Panc1 (cell line): ENCODE measurements at regions not wholly inside any gene's neighbourhood (a gene's known extent, or its start where the extent isn't known, plus 50 kb on each side); places are given as distances from the start of the nearest gene placed in this dataset.

Source experiments
- ATAC-seq: fragments of 200-7000 bp; cut with Tn5 transposase; 2 replicates; pipeline ENCODE4 v1.9.1; 2020; ENCODE audit warnings: mild to moderate bottlenecking, moderate library complexity
- BruUV-seq: library from RNA; stranded (reverse); fragments of 400-500 nt; replicated peaks from 2 replicates; lab custom pipeline; 2021; lab: Mats Ljungman, UMichigan
- CTCF ChIA-PET: fragments of 300-600 bp; sonication (Branson Sonifier 250); formaldehyde crosslinking; loops from one replicate; lab custom pipeline; 2022; ENCODE audit warnings: antibody characterized with exemption; lab: Charles Lee
- POLR2A ChIA-PET: fragments of 300-600 bp; sonication (Branson Sonifier 250); formaldehyde crosslinking; loops from one replicate; lab custom pipeline; 2022; ENCODE audit warnings: antibody characterized with exemption; lab: Charles Lee
- DNase-seq: peaks from one replicate; pipeline ENCODE4 v3.0.0-alpha.2; 2010; ENCODE audit warnings: low read depth, low spot score
- H3K27ac ChIP-seq: 2 replicates; pipeline ENCODE4 v1.5.1; 2011; ENCODE audit warnings: mild to moderate bottlenecking, low read length, inconsistent platforms
- H3K27me3 ChIP-seq: fragments of 200-500 bp; sonication (Bioruptor generic); 2 replicates; pipeline ENCODE4 v1.6.0; 2014; ENCODE audit warnings: low read length, inconsistent platforms; ENCODE audit not compliant: control insufficient read depth, insufficient read depth
- H3K36me3 ChIP-seq: fragments of 200-500 bp; sonication (Bioruptor generic); 2 replicates; pipeline ENCODE4 v1.5.1; 2014; ENCODE audit warnings: inconsistent platforms, mild to moderate bottlenecking, low read length, moderate library complexity; ENCODE audit not compliant: control insufficient read depth, insufficient read depth
- H3K4me1 ChIP-seq: 2 replicates; pipeline ENCODE4 v1.5.1; 2011; ENCODE audit warnings: inconsistent platforms, mild to moderate bottlenecking, low read length, moderate library complexity; ENCODE audit not compliant: control insufficient read depth, insufficient read depth
- H3K4me3 ChIP-seq, 2 experiments: 2 replicates each; pipeline ENCODE4 v1.5.1; 2011 to 2012; ENCODE audit warnings: low read depth in 2 of 2, low read length in 2 of 2, mild to moderate bottlenecking in 2 of 2, inconsistent platforms in 1 of 2, moderate library complexity in 1 of 2
- H3K9me3 ChIP-seq: fragments of 200-500 bp; sonication (Bioruptor generic); 2 replicates; pipeline ENCODE4 v1.5.1; 2014; ENCODE audit warnings: low read depth, mild to moderate bottlenecking, inconsistent platforms, low read length, moderate library complexity; ENCODE audit not compliant: control insufficient read depth, insufficient read depth
- CTCF ChIP-seq: fragments of 450-650 bp; IDR thresholded peaks from 2 replicates; pipeline ENCODE4 v1.5.1; 2017; ENCODE audit warnings: mild to moderate bottlenecking
- POLR2AphosphoS5 ChIP-seq: IDR thresholded peaks from 2 replicates; pipeline ENCODE4 v1.6.1; 2012; ENCODE audit warnings: mild to moderate bottlenecking, low read depth, low read length, moderate library complexity
- SIN3A ChIP-seq: IDR thresholded peaks from 2 replicates; pipeline ENCODE4 v1.6.1; 2012; ENCODE audit warnings: low read depth, mild to moderate bottlenecking, low read length, moderate library complexity, borderline replicate concordance; ENCODE audit not compliant: insufficient read depth
- TCF7L2 ChIP-seq: IDR thresholded peaks from 2 replicates; pipeline ENCODE4 v1.6.1; 2011; ENCODE audit warnings: mild to moderate bottlenecking, low read depth, low read length, inconsistent platforms
- in situ Hi-C: cut with HindIII; loops from 2 replicates; pipeline ENCODE4 v1.10.0; 2016; ENCODE audit warnings: low sequenced_read_pairs, low pct_unique_long_range_greater_than_20kb
- intact Hi-C: fragments of 100-400 bp; cut with micrococcal nuclease; formaldehyde crosslinking; loops from one replicate; pipeline ENCODE4 v1.10.0; 2022; ENCODE audit not compliant: unreplicated experiment
- TF ChIP-seq, protein P1 (sequence below), 2 experiments: IDR thresholded peaks; 2 replicates each; pipeline ENCODE4 v1.6.1; 2011 to 2012; ENCODE audit warnings: low read depth in 2 of 2, control low read depth in 1 of 2, low read length in 1 of 2, mild to moderate bottlenecking in 1 of 2, moderate library complexity in 1 of 2; ENCODE audit not compliant: insufficient read depth in 1 of 2

DNA sequence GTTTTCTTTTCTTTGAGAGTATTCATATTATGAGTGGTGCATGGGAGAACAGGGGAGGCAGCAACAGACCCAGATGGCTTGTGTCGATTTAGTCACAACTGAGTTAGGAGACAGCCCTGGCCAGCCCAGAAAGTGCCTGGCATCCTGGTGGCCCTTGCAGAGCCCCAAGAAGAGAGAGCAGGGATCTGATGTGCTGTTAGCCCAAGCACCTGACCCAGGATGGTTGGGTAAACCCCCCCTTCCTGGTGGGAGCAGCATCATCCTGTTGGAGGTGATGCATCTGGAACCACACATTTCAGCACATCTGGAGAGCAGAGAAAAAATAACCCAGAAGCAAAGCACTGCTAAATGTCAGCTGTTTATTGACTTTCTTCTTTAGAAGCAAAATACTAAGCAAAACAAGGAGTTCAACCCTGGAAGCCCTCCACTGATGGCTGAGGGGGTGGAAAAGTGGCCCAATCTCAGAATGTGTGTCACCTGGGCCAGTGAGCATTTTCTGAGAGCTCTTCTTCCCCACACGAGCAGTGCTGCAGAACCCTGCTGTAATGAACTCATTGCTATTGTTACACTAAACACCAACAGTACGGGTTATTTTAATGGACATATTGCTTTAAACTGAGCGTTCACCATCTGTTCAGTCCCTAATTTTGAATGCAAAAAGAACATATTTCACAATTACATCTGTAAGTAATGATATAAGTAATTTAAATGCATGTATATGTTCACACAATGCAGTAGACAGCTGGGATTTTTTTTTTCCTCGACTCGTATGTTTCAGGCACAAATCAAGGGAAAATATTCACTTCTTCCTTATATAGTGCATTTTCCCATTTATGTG, 100.6 kb upstream of the SMIM21 start:
- CTCF ChIA-PET = no interaction called here
- ATAC-seq (no peak), DNase-seq (no peak)
- no peaks in the 10 kb centered on the region for H3K4me1 ChIP-seq
- intact Hi-C loops (no loop called here), in situ Hi-C loops (no loop called here)
- no peak overlapping the region for H3K4me3 ChIP-seq
- peaks cover 7% of the 10 kb centered on the region for H3K27me3 ChIP-seq
- TF ChIP-seq, protein P1, sequence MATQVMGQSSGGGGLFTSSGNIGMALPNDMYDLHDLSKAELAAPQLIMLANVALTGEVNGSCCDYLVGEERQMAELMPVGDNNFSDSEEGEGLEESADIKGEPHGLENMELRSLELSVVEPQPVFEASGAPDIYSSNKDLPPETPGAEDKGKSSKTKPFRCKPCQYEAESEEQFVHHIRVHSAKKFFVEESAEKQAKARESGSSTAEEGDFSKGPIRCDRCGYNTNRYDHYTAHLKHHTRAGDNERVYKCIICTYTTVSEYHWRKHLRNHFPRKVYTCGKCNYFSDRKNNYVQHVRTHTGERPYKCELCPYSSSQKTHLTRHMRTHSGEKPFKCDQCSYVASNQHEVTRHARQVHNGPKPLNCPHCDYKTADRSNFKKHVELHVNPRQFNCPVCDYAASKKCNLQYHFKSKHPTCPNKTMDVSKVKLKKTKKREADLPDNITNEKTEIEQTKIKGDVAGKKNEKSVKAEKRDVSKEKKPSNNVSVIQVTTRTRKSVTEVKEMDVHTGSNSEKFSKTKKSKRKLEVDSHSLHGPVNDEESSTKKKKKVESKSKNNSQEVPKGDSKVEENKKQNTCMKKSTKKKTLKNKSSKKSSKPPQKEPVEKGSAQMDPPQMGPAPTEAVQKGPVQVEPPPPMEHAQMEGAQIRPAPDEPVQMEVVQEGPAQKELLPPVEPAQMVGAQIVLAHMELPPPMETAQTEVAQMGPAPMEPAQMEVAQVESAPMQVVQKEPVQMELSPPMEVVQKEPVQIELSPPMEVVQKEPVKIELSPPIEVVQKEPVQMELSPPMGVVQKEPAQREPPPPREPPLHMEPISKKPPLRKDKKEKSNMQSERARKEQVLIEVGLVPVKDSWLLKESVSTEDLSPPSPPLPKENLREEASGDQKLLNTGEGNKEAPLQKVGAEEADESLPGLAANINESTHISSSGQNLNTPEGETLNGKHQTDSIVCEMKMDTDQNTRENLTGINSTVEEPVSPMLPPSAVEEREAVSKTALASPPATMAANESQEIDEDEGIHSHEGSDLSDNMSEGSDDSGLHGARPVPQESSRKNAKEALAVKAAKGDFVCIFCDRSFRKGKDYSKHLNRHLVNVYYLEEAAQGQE (IDR thresholded peaks at IDR 0.05; ENCODE audit: insufficient read depth in 1 of 2, low read depth in 2 of 2, low read length in 1 of 2) = no peak
- TF ChIP-seq CTCF = no peak
- no peak for TF ChIP-seq SIN3A
- no peak for TF ChIP-seq TCF7L2
- no TSS peak for BruUV-seq
- no peak overlapping the region for H3K27ac ChIP-seq
- POLR2A ChIA-PET = no interaction called here
- no peaks in the 10 kb centered on the region for H3K9me3 ChIP-seq
- H3K36me3 ChIP-seq = no peaks in the 10 kb centered on the region

DNA sequence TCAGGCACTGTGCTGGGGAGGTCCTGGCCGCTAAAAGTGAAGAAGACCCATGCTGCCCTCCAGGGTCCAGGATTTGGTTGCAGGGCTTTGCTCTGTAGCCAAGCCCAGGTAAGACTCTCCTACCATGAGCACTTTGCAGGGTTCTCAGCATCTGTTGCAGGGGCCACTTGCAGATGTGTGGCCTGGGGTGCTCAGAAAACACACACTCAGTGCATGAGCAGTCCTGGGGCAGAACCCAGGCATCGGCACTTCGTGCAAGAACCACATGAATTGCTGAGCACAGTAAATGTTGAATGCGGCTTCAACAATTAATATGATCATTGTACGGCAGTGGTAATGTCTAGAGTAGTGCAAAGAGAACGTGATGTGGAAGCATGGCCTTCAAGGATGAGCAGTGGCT, 98.5 kb upstream of the SMIM21 start:
- H3K36me3 ChIP-seq = no peaks in the 10 kb centered on the region
- H3K4me1 ChIP-seq = no peaks in the 10 kb centered on the region
- no peak for ATAC-seq
- no peaks in the 10 kb centered on the region for H3K9me3 ChIP-seq
- peaks cover 10% of the 10 kb centered on the region for H3K27me3 ChIP-seq
- intact Hi-C loops = no loop called here
- TF ChIP-seq TCF7L2 (no peak), CTCF (no peak), SIN3A (no peak), POLR2AphosphoS5 (no peak)
- TF ChIP-seq, protein P1 (IDR thresholded peaks at IDR 0.05; ENCODE audit: insufficient read depth in 1 of 2, low read depth in 2 of 2, low read length in 1 of 2) = no peak
- CTCF ChIA-PET = no interaction called here
- no TSS peak for BruUV-seq
- POLR2A ChIA-PET = no interaction called here
- H3K27ac ChIP-seq = no peak overlapping the region
- H3K4me3 ChIP-seq = no peak overlapping the region
- no peak for DNase-seq
- in situ Hi-C loops = no loop called here
